T-helper 17 cell (primary cell): ENCODE measurements at regions not wholly inside any gene's neighbourhood (a gene's known extent, or its start where the extent isn't known, plus 50 kb on each side); places are given as distances from the start of the nearest gene placed in this dataset.
"Not testable (repeated sequence)": the region's sequence is repeated elsewhere in the genome, so short reads cannot be mapped to it uniquely, and the experiment has no call there.

ENCODE experiments used
- ATAC-seq: fragments of 150-1000 bp; cut with Tn5 transposase; 2 replicates; pipeline ENCODE4 v1.10.0; 2021; ENCODE audit warnings: mild to moderate bottlenecking, moderate library complexity
- DNase-seq, 3 donors: peaks; one replicate each; pipeline versions ENCODE4 v3.0.0 to v3.0.0-alpha.2; 2020 to 2021
- H3K9me3 ChIP-seq: one replicate; pipeline ENCODE4 v1.7.0; 2013; ENCODE audit warnings: low read length, mild to moderate bottlenecking; ENCODE audit not compliant: control insufficient read depth, poor library complexity, severe bottlenecking
- H3K27ac Mint-ChIP-seq: one replicate; pipeline ENCODE4 v1.8.0; 2022; ENCODE audit warnings: mild to moderate bottlenecking, moderate library complexity, mixed read lengths
- H3K27me3 Mint-ChIP-seq: one replicate; pipeline ENCODE4 v1.8.0; 2022; ENCODE audit warnings: mixed read lengths
- H3K36me3 Mint-ChIP-seq: one replicate; pipeline ENCODE4 v1.8.0; 2022; ENCODE audit warnings: low read depth, mixed read lengths
- H3K4me1 Mint-ChIP-seq: one replicate; pipeline ENCODE4 v1.8.0; 2022; ENCODE audit warnings: mild to moderate bottlenecking, mixed read lengths
- H3K4me3 Mint-ChIP-seq: one replicate; pipeline ENCODE4 v1.8.0; 2022; ENCODE audit warnings: mild to moderate bottlenecking, moderate library complexity, mixed read lengths

GRCh38 chr9:64813072-64813471 lies 471.9 kb downstream of the FOXD4L5 start:
- DNase-seq, H3K27me3 Mint-ChIP-seq, ATAC-seq, H3K27ac Mint-ChIP-seq, H3K4me1 Mint-ChIP-seq, H3K9me3 ChIP-seq, H3K36me3 Mint-ChIP-seq, H3K4me3 Mint-ChIP-seq: not testable (repeated sequence)

GRCh38 chr9:64778667-64779066 lies 506.3 kb downstream of the FOXD4L5 start:
- H3K27me3 Mint-ChIP-seq, H3K36me3 Mint-ChIP-seq, H3K27ac Mint-ChIP-seq, ATAC-seq, H3K4me1 Mint-ChIP-seq, H3K9me3 ChIP-seq, DNase-seq, H3K4me3 Mint-ChIP-seq: not testable (repeated sequence)

GRCh38 chr9:64776269-64776668 lies 508.7 kb downstream of the FOXD4L5 start:
- not testable (repeated sequence) for DNase-seq, H3K4me3 Mint-ChIP-seq, ATAC-seq

DNA sequence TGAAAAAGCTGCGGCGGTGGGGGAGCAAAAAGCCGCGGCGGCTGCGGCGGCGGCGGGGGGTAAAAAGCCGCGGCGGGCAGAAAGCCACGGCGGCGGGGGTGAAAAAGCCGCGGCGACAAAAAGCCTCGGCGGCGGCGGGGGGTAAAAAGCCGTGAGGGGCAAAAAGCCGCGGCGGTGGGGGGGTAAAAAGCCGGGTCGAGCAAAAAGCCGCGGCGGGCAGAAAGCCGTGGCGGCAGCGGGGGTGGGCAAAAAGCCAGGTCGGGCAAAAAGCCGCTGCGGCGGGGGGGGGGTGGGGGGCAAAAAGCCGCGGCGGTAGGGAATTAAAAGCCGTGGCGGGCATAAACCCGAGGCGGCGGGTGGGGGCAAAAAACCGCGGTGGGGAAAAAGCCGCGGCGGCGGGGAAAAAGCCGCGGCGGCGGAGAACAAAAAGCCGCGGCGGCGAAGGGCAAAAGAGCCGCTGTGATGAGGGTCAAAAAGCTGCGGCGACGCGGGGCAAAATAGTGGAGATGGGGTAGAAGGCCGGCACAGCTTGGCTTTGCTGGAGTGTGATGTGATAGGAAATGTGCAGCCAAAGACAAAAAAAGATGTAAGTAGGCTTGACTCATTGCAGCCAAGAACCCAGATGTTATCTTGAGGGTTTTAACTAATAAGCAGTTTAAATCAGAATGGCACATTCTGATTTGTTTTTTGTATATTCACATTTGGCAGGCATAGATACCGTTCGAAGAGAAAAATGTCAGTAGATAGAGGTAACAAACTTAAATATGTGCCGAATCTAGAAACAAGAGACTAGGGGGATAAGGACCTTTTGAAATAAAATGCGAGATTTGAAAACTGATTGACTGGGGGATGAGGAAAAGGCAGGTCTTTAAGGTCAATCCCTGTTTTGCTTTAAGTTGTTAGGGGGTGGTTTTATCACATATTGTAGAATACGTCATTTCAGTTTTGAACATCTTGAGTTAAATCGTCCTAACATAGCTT lies 509.9 kb downstream of the FOXD4L5 start:
- H3K36me3 Mint-ChIP-seq, H3K4me1 Mint-ChIP-seq, H3K27me3 Mint-ChIP-seq, ATAC-seq, H3K27ac Mint-ChIP-seq, H3K9me3 ChIP-seq: not testable (repeated sequence)
- peak in 2 of 3 donors; percentile 9 for DNase-seq
- peak overlapping the region; percentile 19 for H3K4me3 Mint-ChIP-seq

More at GRCh38 chr9:64776269-64776668, 508.7 kb downstream of the FOXD4L5 start:
- not testable (repeated sequence) for H3K4me1 Mint-ChIP-seq, H3K36me3 Mint-ChIP-seq, H3K27ac Mint-ChIP-seq, H3K27me3 Mint-ChIP-seq, H3K9me3 ChIP-seq

DNA sequence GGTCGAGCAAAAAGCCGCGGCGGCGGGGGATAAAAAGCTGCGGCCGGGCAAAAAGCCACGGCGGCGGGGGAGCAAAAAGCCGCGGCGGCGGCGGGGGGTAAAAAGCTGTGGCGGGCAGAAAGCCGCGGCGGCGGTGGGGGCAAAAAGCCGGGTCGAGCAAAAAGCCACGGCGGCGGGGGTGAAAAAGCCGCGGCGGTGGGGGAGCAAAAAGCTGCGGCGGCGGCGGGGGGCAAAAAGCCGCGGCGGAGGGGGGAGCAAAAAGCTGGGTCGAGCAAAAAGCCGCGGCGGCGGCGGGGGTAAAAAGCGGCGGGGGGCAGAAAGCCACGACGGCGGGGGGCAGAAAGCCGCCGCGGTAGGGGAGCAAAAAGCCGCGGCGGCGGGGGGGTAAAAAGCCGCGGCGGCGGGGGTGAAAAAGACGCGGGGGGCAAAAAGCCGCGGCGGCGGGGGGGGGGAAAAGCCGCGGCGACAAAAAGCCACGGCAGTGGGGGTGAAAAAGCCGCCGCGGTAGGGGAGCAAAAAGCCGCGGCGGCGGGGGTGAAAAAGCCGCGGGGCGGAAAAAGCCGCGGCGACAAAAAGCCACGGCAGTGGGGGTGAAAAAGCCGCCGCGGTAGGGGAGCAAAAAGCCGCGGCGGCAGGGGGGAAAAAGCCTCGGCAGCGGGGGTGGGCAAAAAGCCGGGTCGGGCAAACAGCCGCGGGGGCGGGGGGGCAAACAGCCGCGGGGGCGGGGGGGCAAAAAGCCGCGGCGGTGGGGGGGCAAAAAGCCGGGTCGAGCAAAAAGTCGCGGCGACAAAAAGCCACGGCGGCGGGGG lies 510.8 kb downstream of the FOXD4L5 start:
- not testable (repeated sequence) for H3K4me1 Mint-ChIP-seq, H3K4me3 Mint-ChIP-seq, H3K36me3 Mint-ChIP-seq, H3K9me3 ChIP-seq, ATAC-seq, H3K27me3 Mint-ChIP-seq, H3K27ac Mint-ChIP-seq
- peak in 1 of 3 donors; percentile 9 for DNase-seq

- no peaks in the 10 kb centered on the region for H3K9me3 ChIP-seq
- Mint-ChIP-seq H3K36me3 (no peaks in the 10 kb centered on the region), H3K4me1 (no peaks in the 10 kb centered on the region), H3K27ac (no peak overlapping the region), H3K4me3 (no peak overlapping the region), H3K27me3 (peaks cover 6% of the 10 kb centered on the region)
- ATAC-seq = no peak
- DNase-seq = peak in 2 of 3 donors; percentile 8
These were observed 511.5 kb downstream of the FOXD4L5 start for GRCh38 chr9:64773491-64773931.

- DNase-seq, H3K27ac Mint-ChIP-seq, H3K36me3 Mint-ChIP-seq, H3K9me3 ChIP-seq, H3K27me3 Mint-ChIP-seq, ATAC-seq, H3K4me1 Mint-ChIP-seq: not testable (repeated sequence)
- H3K4me3 Mint-ChIP-seq = peak overlapping the region; percentile 25
These were observed 512.2 kb downstream of the FOXD4L5 start for GRCh38 chr9:64772751-64773331.

GRCh38 chr9:64772123-64772736 lies 512.8 kb downstream of the FOXD4L5 start:
- not testable (repeated sequence) for H3K27me3 Mint-ChIP-seq, H3K36me3 Mint-ChIP-seq, H3K27ac Mint-ChIP-seq, DNase-seq, H3K4me1 Mint-ChIP-seq, H3K4me3 Mint-ChIP-seq, ATAC-seq, H3K9me3 ChIP-seq
